Endothelial cell (in vitro differentiated cells): ENCODE measurements at regions not wholly inside any gene's neighbourhood (a gene's known extent, or its start where the extent isn't known, plus 50 kb on each side); places are given as distances from the start of the nearest gene placed in this dataset.

Experiments
- DNase-seq: peaks from one replicate; pipeline ENCODE4 v3.0.0; 2021; ENCODE audit warnings: low spot score
- H3K27ac Mint-ChIP-seq: one replicate; pipeline ENCODE4 v1.8.0; 2021; ENCODE audit warnings: mixed read lengths, inconsistent platforms; ENCODE audit not compliant: unreplicated experiment
- H3K27me3 Mint-ChIP-seq: one replicate; pipeline ENCODE4 v1.8.0; 2021; ENCODE audit warnings: mild to moderate bottlenecking, moderate library complexity, mixed read lengths, inconsistent platforms; ENCODE audit not compliant: unreplicated experiment
- H3K36me3 Mint-ChIP-seq: one replicate; pipeline ENCODE4 v1.8.0; 2021; ENCODE audit warnings: mild to moderate bottlenecking, low read depth, mixed read lengths, inconsistent platforms; ENCODE audit not compliant: unreplicated experiment
- H3K4me1 Mint-ChIP-seq: one replicate; pipeline ENCODE4 v1.8.0; 2021; ENCODE audit warnings: mild to moderate bottlenecking, mixed read lengths, inconsistent platforms; ENCODE audit not compliant: unreplicated experiment
- H3K4me3 Mint-ChIP-seq: one replicate; pipeline ENCODE4 v1.8.0; 2021; ENCODE audit warnings: mild to moderate bottlenecking, mixed read lengths, inconsistent platforms; ENCODE audit not compliant: unreplicated experiment
- H3K9me3 Mint-ChIP-seq: one replicate; pipeline ENCODE4 v1.8.0; 2021; ENCODE audit warnings: mixed read lengths, inconsistent platforms; ENCODE audit not compliant: unreplicated experiment
- TF ChIP-seq, protein P1 (sequence below): fragments of 200-600 bp; sonication (generic); IDR thresholded peaks from one replicate; pipeline ENCODE4 v1.5.0; 2021; ENCODE audit warnings: antibody characterized with exemption; ENCODE audit not compliant: unreplicated experiment

DNA sequence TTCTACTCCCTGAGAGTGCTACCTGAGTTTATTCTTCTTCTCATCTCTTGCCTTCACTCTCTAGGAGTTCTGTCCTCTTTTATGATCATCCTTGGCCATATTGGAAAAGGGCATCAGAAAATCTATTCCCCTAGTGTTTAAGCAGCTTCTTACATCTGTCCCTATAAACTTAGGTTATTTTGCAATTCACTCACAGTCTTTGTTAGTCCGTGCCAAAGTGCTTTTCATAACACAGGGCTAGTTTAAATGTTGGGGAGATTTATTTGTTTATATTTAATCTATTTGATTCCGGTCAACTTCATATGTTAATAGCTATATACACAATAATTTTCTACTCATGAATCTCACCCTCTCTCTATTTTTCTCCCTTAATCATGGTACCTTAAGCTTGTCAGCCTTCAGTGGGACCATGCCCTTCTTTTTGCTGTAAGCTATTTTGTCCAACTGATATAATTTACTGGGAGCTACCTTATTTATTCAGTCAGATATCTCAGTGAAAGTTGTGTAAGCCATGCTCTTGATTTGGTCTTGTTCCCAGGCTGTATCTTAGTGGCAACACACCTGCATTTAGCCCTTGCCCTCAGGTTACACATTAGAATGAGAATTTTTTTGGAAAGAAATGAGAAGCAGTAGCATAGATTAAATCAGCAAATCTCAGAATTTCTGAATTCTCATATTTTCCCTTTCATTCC lies 106.3 kb upstream of the SMYD2 start:
- no peak overlapping the region for H3K27ac Mint-ChIP-seq
- H3K4me1 Mint-ChIP-seq = no peaks in the 10 kb centered on the region
- no peak overlapping the region for H3K4me3 Mint-ChIP-seq
- H3K9me3 Mint-ChIP-seq = no peaks in the 10 kb centered on the region
- no peaks in the 10 kb centered on the region for H3K36me3 Mint-ChIP-seq
- H3K27me3 Mint-ChIP-seq = no peaks in the 10 kb centered on the region
- TF ChIP-seq, protein P1, sequence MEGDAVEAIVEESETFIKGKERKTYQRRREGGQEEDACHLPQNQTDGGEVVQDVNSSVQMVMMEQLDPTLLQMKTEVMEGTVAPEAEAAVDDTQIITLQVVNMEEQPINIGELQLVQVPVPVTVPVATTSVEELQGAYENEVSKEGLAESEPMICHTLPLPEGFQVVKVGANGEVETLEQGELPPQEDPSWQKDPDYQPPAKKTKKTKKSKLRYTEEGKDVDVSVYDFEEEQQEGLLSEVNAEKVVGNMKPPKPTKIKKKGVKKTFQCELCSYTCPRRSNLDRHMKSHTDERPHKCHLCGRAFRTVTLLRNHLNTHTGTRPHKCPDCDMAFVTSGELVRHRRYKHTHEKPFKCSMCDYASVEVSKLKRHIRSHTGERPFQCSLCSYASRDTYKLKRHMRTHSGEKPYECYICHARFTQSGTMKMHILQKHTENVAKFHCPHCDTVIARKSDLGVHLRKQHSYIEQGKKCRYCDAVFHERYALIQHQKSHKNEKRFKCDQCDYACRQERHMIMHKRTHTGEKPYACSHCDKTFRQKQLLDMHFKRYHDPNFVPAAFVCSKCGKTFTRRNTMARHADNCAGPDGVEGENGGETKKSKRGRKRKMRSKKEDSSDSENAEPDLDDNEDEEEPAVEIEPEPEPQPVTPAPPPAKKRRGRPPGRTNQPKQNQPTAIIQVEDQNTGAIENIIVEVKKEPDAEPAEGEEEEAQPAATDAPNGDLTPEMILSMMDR = no peak
- DNase-seq = no peak

DNA sequence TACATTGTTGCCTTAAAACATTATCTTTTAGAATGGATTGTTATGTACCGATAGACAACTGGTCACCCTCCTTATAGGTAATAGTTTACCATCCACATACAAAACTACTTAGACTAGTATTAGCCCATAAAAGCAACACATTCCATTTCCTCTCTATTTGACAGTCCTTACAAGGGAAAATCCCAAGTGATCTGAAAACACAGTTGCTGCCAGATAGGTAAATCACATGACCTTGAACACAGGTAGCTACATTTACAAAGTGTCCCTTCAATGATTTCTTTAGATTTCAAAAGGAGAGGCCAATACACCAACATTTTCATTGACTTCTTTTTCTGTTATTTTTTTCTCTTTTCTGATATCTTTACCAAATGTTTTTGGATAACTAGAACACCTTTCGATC lies 102.9 kb upstream of the SMYD2 start:
- TF ChIP-seq, protein P1 = no peak
- no peak for DNase-seq
- H3K9me3 Mint-ChIP-seq = no peaks in the 10 kb centered on the region
- H3K27me3 Mint-ChIP-seq = no peaks in the 10 kb centered on the region
- H3K4me1 Mint-ChIP-seq = no peaks in the 10 kb centered on the region
- H3K36me3 Mint-ChIP-seq = no peaks in the 10 kb centered on the region
- H3K4me3 Mint-ChIP-seq = no peak overlapping the region
- no peak overlapping the region for H3K27ac Mint-ChIP-seq

DNA sequence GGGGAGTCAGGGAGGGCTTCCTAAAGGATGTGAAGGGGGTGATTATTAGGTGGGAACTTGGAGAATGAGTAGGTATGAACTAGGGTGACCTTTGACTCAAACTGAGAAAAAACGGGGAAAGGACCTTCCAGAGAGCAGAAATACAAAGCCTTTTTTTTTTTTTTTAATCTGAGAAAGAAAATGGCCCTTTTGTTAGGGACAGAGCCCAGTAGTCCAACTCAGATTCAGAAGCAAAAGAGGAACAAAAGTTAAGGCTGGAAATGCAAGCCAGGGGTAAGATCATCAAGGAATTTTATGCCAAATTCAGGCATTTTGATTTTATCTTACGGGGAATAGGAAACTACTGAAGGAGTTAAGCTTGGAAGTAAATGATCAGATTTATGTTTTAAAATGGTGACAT lies 96.0 kb upstream of the SMYD2 start:
- no peak overlapping the region for H3K4me3 Mint-ChIP-seq
- H3K36me3 Mint-ChIP-seq = no peaks in the 10 kb centered on the region
- H3K27ac Mint-ChIP-seq = no peak overlapping the region
- H3K9me3 Mint-ChIP-seq = no peaks in the 10 kb centered on the region
- peaks cover 8% of the 10 kb centered on the region for H3K27me3 Mint-ChIP-seq
- DNase-seq = no peak
- H3K4me1 Mint-ChIP-seq = peaks cover 3% of the 10 kb centered on the region
- TF ChIP-seq, protein P1 = no peak

DNA sequence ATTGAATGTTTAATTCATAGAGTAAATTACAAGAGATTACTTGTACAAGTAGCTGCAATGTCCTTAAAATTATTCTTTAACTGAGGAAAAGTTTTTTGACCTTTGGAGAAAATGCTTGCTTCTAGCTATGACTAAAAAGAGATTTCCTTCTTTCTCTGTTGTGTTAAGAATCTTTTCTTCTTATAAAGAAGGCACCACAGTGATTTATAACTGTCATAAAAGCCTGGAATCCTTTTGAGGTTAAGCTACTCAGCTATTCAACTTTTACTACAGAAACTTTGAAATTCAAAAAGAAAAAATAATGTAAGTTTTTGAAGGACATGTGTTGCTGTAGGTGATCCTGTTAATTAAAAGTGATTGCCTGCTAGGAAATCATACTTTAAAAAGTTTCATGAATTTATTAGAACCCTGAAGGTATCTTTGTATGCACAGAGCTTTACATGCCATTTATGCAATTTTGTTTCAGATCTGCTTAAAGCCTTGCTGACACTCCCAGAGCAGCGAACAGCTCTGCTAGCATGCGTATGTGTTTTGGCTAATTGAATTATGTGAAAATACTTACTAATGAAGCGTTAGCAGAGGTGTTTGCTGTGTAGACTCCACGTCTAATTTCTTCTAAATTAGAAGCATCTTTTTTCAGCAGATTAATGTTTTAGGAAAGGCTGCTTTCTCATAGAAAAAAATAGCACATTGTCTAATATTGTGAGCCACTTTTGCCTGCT lies 94.7 kb upstream of the SMYD2 start:
- H3K27ac Mint-ChIP-seq = no peak overlapping the region
- TF ChIP-seq, protein P1 = no peak
- no peak overlapping the region for H3K4me3 Mint-ChIP-seq
- no peak for DNase-seq
- H3K36me3 Mint-ChIP-seq = no peaks in the 10 kb centered on the region
- H3K4me1 Mint-ChIP-seq = peaks cover 3% of the 10 kb centered on the region
- no peaks in the 10 kb centered on the region for H3K9me3 Mint-ChIP-seq
- H3K27me3 Mint-ChIP-seq = peaks cover 8% of the 10 kb centered on the region
